SU-DHL-6 (cell line): ENCODE measurements at regions not wholly inside any gene's neighbourhood (a gene's known extent, or its start where the extent isn't known, plus 50 kb on each side); places are given as distances from the start of the nearest gene placed in this dataset.

Experiments used
- CTCF ChIP-seq: fragments of 200-600 bp; sonication (generic); IDR thresholded peaks from one replicate; pipeline ENCODE4 v1.5.1; 2017; ENCODE audit warnings: antibody characterized with exemption, mild to moderate bottlenecking, low read length, moderate library complexity; ENCODE audit not compliant: insufficient read depth, poor library complexity, severe bottlenecking
- EZH2phosphoT487 ChIP-seq: fragments of 200-600 bp; sonication (generic), shearing (Covaris generic); conservative IDR thresholded peaks from 2 replicates; pipeline ENCODE4 v1.6.1; 2018; ENCODE audit warnings: mild to moderate bottlenecking, antibody characterized with exemption, low read length, moderate library complexity, mixed read lengths

DNA sequence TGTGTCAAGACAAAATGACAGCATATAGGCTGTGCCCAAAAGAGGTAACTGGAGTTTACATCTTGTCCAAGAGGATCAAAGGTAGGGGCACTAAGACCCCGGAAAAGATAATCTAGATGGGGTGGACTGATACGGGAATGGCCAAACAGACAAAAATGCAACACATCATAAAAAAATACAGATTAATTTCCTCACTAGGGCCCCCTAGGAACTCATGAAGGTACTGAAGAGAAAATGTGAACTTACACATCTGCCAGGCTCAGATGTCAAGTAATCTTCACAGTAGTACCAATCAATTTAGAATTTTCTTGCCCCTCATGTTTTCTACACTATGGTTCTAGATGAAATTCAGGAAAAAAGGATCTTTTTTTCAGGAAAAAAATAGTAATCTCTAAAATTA, 115.6 kb upstream of the REG3A start:
- TF ChIP-seq CTCF (no peak), EZH2phosphoT487 (no peak)
